ENCODE measurements at regions not wholly inside any gene's neighbourhood (a gene's known extent, or its start where the extent isn't known, plus 50 kb on each side); places are given as distances from the start of the nearest gene placed in this dataset.

- Histone ChIP-seq H3K27ac (no peak overlapping the region), H3K9me3 (no peaks in the 10 kb centered on the region), H3K4me3 (no peak overlapping the region), H3K4me1 (no peaks in the 10 kb centered on the region), H3K36me3 (no peaks in the 10 kb centered on the region), H3K27me3 (no peaks in the 10 kb centered on the region)
- intact Hi-C loops (cut with DNase I) = no loop called here
- DNase-seq (ENCODE audit: low spot score in 2 of 2) = no peak
- no peak for TF ChIP-seq CTCF (IDR thresholded peaks at IDR 0.05)
These were observed 75.3 kb upstream of the RXFP2 start for GRCh38 chr13:31663880-31664585.

GRCh38 chr13:31670831-31671617 lies 68.3 kb upstream of the RXFP2 start:
- H3K9me3 ChIP-seq = no peaks in the 10 kb centered on the region
- H3K27ac ChIP-seq = no peak overlapping the region
- H3K36me3 ChIP-seq = no peaks in the 10 kb centered on the region
- no peak for TF ChIP-seq CTCF (IDR thresholded peaks at IDR 0.05)
- H3K4me3 ChIP-seq = no peak overlapping the region
- no peak for DNase-seq (ENCODE audit: low spot score in 2 of 2)
- no peaks in the 10 kb centered on the region for H3K27me3 ChIP-seq
- H3K4me1 ChIP-seq = no peaks in the 10 kb centered on the region
- intact Hi-C loops (cut with DNase I) = no loop called here

- H3K4me1 ChIP-seq = no peaks in the 10 kb centered on the region
- intact Hi-C loops (cut with DNase I) = no loop called here
These were observed 65.3 kb upstream of the RXFP2 start for GRCh38 chr13:31674051-31674450.

GRCh38 chr13:31675440-31675953 lies 63.8 kb upstream of the RXFP2 start:
- H3K27ac ChIP-seq = no peak overlapping the region
- no peak for DNase-seq (ENCODE audit: low spot score in 2 of 2)
- H3K4me3 ChIP-seq = no peak overlapping the region
- H3K27me3 ChIP-seq = no peaks in the 10 kb centered on the region
- intact Hi-C loops (cut with DNase I) = no loop called here
- no peak for TF ChIP-seq CTCF (IDR thresholded peaks at IDR 0.05)
- no peaks in the 10 kb centered on the region for H3K36me3 ChIP-seq
- no peaks in the 10 kb centered on the region for H3K9me3 ChIP-seq
- no peaks in the 10 kb centered on the region for H3K4me1 ChIP-seq

More at GRCh38 chr13:31674051-31674450, 65.3 kb upstream of the RXFP2 start:
- no peak for TF ChIP-seq CTCF (IDR thresholded peaks at IDR 0.05)
- Histone ChIP-seq H3K36me3 (no peaks in the 10 kb centered on the region), H3K4me3 (no peak overlapping the region), H3K9me3 (no peaks in the 10 kb centered on the region), H3K27me3 (no peaks in the 10 kb centered on the region), H3K27ac (no peak overlapping the region)
- DNase-seq (ENCODE audit: low spot score in 2 of 2) = no peak

GRCh38 chr13:31681133-31681532 lies 58.2 kb upstream of the RXFP2 start:
- Histone ChIP-seq H3K27ac (no peak overlapping the region), H3K4me1 (no peaks in the 10 kb centered on the region), H3K36me3 (no peaks in the 10 kb centered on the region), H3K4me3 (no peak overlapping the region), H3K9me3 (no peaks in the 10 kb centered on the region), H3K27me3 (no peaks in the 10 kb centered on the region)
- no peak for TF ChIP-seq CTCF (IDR thresholded peaks at IDR 0.05)
- intact Hi-C loops (cut with DNase I) = no loop called here
- no peak for DNase-seq (ENCODE audit: low spot score in 2 of 2)

Data from ascending aorta (tissue), 2 donors.